PC-3 (cell line): ENCODE measurements at regions not wholly inside any gene's neighbourhood (a gene's known extent, or its start where the extent isn't known, plus 50 kb on each side); places are given as distances from the start of the nearest gene placed in this dataset.

Experiments
- ATAC-seq: fragments of 200-7000 bp; cut with Tn5 transposase; 2 replicates; pipeline ENCODE4 v1.9.1; 2020; ENCODE audit warnings: mild to moderate bottlenecking, moderate library complexity
- BruUV-seq: library from RNA; stranded (reverse); fragments of 400-500 nt; replicated peaks from 2 replicates; lab custom pipeline; 2021; lab: Mats Ljungman, UMichigan
- CTCF ChIA-PET: fragments of 300-600 bp; sonication (Branson Sonifier 250); formaldehyde crosslinking; loops from one replicate; lab custom pipeline; 2022; ENCODE audit warnings: antibody characterized with exemption; lab: Charles Lee
- POLR2A ChIA-PET: fragments of 300-600 bp; sonication (Branson Sonifier 250); formaldehyde crosslinking; loops from one replicate; lab custom pipeline; 2022; ENCODE audit warnings: antibody characterized with exemption; ENCODE audit not compliant: unreplicated experiment; lab: Charles Lee
- DNase-seq: peaks from one replicate; pipeline ENCODE4 v3.0.0-alpha.2; 2015
- H2AFZ ChIP-seq: fragments of 300-600 bp; sonication (generic); 2 replicates; pipeline ENCODE4 v1.6.0; 2016; ENCODE audit warnings: antibody characterized with exemption, low read length
- H3F3A ChIP-seq: fragments of 300-600 bp; sonication (generic); one replicate; pipeline ENCODE4 v1.6.0; 2017; ENCODE audit warnings: antibody characterized with exemption, low read length, control low read depth, mild to moderate bottlenecking; ENCODE audit not compliant: unreplicated experiment
- H3K27ac ChIP-seq: fragments of 300-600 bp; sonication (generic); 2 replicates; pipeline ENCODE4 v1.5.1; 2016; ENCODE audit warnings: mild to moderate bottlenecking, low read length
- H3K27me3 ChIP-seq: fragments of 300-600 bp; sonication (generic); 2 replicates; pipeline ENCODE4 v1.6.1; 2016; ENCODE audit warnings: low read length, mixed read lengths
- H3K36me3 ChIP-seq: fragments of 300-600 bp; sonication (generic); 2 replicates; pipeline ENCODE4 v1.6.1; 2016; ENCODE audit warnings: low read depth, mixed run types, low read length, mixed read lengths
- H3K4me1 ChIP-seq: fragments of 300-600 bp; sonication (generic); 2 replicates; pipeline ENCODE4 v1.5.1; 2016; ENCODE audit warnings: low read length; ENCODE audit not compliant: insufficient read depth
- H3K4me2 ChIP-seq: fragments of 300-600 bp; sonication (generic); 2 replicates; pipeline ENCODE4 v1.6.0; 2016; ENCODE audit warnings: low read length
- H3K4me3 ChIP-seq: fragments of 300-600 bp; sonication (generic); 2 replicates; pipeline ENCODE4 v1.5.1; 2016; ENCODE audit warnings: mild to moderate bottlenecking, low read length, mixed read lengths
- H3K79me2 ChIP-seq: fragments of 300-600 bp; sonication (generic); 2 replicates; pipeline ENCODE4 v1.6.1; 2017; ENCODE audit warnings: low read length, mixed read lengths
- H3K9ac ChIP-seq: fragments of 300-600 bp; sonication (generic); 2 replicates; pipeline ENCODE4 v1.6.0; 2016; ENCODE audit warnings: mild to moderate bottlenecking, low read length
- H3K9me2 ChIP-seq: fragments of 300-600 bp; sonication (generic); replicated peaks from 2 replicates; pipeline ENCODE4 v1.6.1; 2016; ENCODE audit warnings: mixed run types, low read length, mixed read lengths
- H3K9me3 ChIP-seq: fragments of 300-600 bp; sonication (generic); 2 replicates; pipeline ENCODE4 v1.6.1; 2016; ENCODE audit warnings: low read length, mixed read lengths
- H4K20me1 ChIP-seq: fragments of 300-600 bp; sonication (generic); 2 replicates; pipeline ENCODE4 v1.6.1; 2016; ENCODE audit warnings: low read length, mixed read lengths
- EZH2 ChIP-seq: fragments of 300-600 bp; sonication (generic); IDR thresholded peaks from one replicate; pipeline ENCODE4 v1.6.1; 2017; ENCODE audit warnings: antibody characterized with exemption, mild to moderate bottlenecking, low read length; ENCODE audit not compliant: unreplicated experiment
- EZH2phosphoT487 ChIP-seq: fragments of 300-600 bp; sonication (generic); IDR thresholded peaks from 2 replicates; pipeline ENCODE4 v1.6.1; 2018; ENCODE audit warnings: mild to moderate bottlenecking, antibody characterized with exemption, low read length, borderline replicate concordance
- intact Hi-C: fragments of 100-400 bp; cut with micrococcal nuclease; formaldehyde crosslinking; loops from 2 replicates; pipeline ENCODE4 v1.9.0; 2023
- TF ChIP-seq, protein P1 (sequence below): fragments of 300-600 bp; sonication (generic); conservative IDR thresholded peaks from 2 replicates; pipeline ENCODE4 v1.5.1; 2017; ENCODE audit warnings: antibody characterized with exemption, low read depth, mild to moderate bottlenecking, low read length

DNA sequence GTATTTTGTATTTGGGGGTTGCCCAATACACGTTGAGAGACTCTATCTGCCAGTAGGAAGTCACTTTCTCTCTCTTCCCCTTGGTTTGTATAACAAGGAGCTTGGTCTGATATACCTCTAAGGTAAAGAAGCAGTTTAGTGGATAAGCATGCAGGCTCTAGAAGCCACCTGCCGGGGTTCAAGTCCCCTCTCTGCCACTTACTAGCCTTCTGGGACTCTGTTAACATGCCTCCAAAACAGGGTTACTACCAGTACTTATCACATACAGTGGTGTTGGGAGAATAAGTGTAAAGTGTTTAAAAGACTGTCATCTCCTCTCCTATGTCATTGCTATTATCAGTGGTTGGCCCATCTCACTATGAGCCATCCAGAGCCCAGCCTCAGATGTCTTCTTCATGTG is 156.1 kb upstream of the HS3ST3A1 start:
- no peak for TF ChIP-seq EZH2
- TF ChIP-seq, protein P1, sequence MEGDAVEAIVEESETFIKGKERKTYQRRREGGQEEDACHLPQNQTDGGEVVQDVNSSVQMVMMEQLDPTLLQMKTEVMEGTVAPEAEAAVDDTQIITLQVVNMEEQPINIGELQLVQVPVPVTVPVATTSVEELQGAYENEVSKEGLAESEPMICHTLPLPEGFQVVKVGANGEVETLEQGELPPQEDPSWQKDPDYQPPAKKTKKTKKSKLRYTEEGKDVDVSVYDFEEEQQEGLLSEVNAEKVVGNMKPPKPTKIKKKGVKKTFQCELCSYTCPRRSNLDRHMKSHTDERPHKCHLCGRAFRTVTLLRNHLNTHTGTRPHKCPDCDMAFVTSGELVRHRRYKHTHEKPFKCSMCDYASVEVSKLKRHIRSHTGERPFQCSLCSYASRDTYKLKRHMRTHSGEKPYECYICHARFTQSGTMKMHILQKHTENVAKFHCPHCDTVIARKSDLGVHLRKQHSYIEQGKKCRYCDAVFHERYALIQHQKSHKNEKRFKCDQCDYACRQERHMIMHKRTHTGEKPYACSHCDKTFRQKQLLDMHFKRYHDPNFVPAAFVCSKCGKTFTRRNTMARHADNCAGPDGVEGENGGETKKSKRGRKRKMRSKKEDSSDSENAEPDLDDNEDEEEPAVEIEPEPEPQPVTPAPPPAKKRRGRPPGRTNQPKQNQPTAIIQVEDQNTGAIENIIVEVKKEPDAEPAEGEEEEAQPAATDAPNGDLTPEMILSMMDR: no peak
- no peak for TF ChIP-seq EZH2phosphoT487
- no peak overlapping the region for H3K9ac ChIP-seq
- H3K4me2 ChIP-seq: no peak overlapping the region
- H3K79me2 ChIP-seq: no peaks in the 10 kb centered on the region
- intact Hi-C loops: no loop called here
- no peaks in the 10 kb centered on the region for H4K20me1 ChIP-seq
- ATAC-seq: no peak
- no peaks in the 10 kb centered on the region for H3K9me3 ChIP-seq
- no peak overlapping the region for H3K4me3 ChIP-seq
- DNase-seq: no peak
- no peaks in the 10 kb centered on the region for H3K27me3 ChIP-seq
- BruUV-seq: no TSS peak
- ChIA-PET POLR2A (no interaction called here), CTCF (no interaction called here)
- no peak overlapping the region for H3K27ac ChIP-seq
- H3K9me2 ChIP-seq: no peaks in the 10 kb centered on the region
- no peaks in the 10 kb centered on the region for H3F3A ChIP-seq
- no peaks in the 10 kb centered on the region for H3K36me3 ChIP-seq
- peaks cover 12% of the 10 kb centered on the region for H3K4me1 ChIP-seq
- H2AFZ ChIP-seq: no peak overlapping the region

DNA sequence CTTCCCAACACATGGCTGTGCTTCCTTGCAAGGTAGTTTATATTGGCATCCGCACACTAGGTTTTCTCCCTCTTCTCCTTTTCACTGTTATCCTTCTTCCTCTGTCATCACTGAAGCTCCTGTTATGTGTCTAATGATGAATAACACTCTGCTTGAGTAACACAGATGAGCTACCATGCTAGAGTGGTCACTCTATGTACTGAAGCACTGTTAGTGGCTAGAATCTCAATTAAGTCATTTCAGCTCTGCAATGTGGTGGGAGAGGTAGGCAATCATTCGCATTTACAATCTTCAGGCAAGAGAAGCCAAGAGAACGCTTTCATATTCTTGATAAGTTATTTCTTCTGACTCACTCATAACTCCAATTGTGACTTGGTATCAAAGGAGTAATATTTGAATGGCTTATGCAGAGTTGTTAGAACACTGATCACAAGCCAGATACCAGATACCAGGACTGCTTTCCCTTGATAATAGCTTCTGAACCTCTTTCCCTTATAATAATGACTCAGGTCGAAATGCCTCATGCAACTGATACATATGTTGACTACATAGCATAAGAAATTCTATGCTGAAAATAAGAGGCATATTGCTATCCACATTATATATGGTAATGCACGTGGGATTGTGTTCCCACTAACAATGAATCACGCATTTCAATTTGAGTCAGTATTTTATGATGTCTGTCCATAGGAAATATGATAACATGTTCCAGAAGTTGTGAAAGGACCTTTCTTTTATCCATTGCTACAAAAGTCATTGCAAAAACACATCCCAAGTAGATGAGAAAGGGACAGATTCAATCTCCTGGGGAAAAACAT is 158.0 kb upstream of the HS3ST3A1 start:
- Histone ChIP-seq H3K4me2 (no peak overlapping the region), H3K27ac (peak overlapping the region; percentile 16; the same call in 1 of the 2 replicates), H3K4me3 (no peak overlapping the region), H3K9ac (no peak overlapping the region), H3K79me2 (no peaks in the 10 kb centered on the region), H3K4me1 (peaks cover 12% of the 10 kb centered on the region), H3F3A (no peaks in the 10 kb centered on the region), H4K20me1 (no peaks in the 10 kb centered on the region), H3K9me3 (no peaks in the 10 kb centered on the region), H2AFZ (no peak overlapping the region), H3K27me3 (no peaks in the 10 kb centered on the region), H3K36me3 (no peaks in the 10 kb centered on the region), H3K9me2 (no peaks in the 10 kb centered on the region)
- peak; percentile 61 for DNase-seq
- TF ChIP-seq, protein P1: no peak
- no peak for TF ChIP-seq EZH2
- BruUV-seq: no TSS peak
- ChIA-PET POLR2A (no interaction called here), CTCF (no interaction called here)
- ATAC-seq: no peak
- intact Hi-C loops: no loop called here

DNA sequence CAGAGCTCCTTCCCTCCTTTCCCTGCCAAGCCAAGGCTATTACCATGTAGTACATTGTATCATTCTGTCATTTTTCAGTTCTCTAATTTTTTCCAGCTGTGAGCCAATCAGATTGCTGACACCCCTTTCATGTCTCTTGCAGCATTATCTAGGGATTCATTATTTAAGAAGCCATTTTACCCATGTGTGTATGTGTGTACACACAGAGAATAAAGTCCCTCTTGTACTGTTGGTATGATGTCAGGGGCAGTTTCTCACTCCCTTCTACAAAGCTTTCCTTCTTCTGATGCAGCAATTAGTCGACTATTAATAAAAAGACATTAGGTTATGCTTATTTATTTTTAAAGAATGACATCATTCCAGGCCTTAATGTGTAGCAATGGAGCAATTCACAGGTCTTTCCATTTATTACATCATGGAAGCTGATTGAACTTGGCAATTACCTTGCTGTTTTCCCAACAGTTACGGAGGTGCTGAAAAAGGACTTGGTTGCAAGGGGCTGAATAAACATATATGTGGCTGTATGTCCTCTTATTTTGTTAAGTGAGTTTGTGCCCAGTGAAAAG is 159.4 kb upstream of the HS3ST3A1 start:
- no peaks in the 10 kb centered on the region for H3K9me3 ChIP-seq
- no peaks in the 10 kb centered on the region for H4K20me1 ChIP-seq
- CTCF ChIA-PET: no interaction called here
- POLR2A ChIA-PET: no interaction called here
- TF ChIP-seq EZH2phosphoT487: no peak
- TF ChIP-seq EZH2: no peak
- H3K4me1 ChIP-seq: peaks cover 12% of the 10 kb centered on the region
- H3F3A ChIP-seq: no peaks in the 10 kb centered on the region
- no peaks in the 10 kb centered on the region for H3K27me3 ChIP-seq
- H3K27ac ChIP-seq: no peak overlapping the region
- H3K36me3 ChIP-seq: no peaks in the 10 kb centered on the region
- no peak overlapping the region for H2AFZ ChIP-seq
- intact Hi-C loops: no loop called here
- H3K79me2 ChIP-seq: no peaks in the 10 kb centered on the region
- no TSS peak for BruUV-seq
- no peak for DNase-seq
- no peak for ATAC-seq
- no peak overlapping the region for H3K9ac ChIP-seq
- H3K4me2 ChIP-seq: no peak overlapping the region
- H3K4me3 ChIP-seq: no peak overlapping the region
- H3K9me2 ChIP-seq: no peaks in the 10 kb centered on the region
